Cardiac fibroblast (primary cell): ENCODE measurements at regions not wholly inside any gene's neighbourhood (a gene's known extent, or its start where the extent isn't known, plus 50 kb on each side); places are given as distances from the start of the nearest gene placed in this dataset.

Experiments used
- DNase-seq, 2 donors: peaks; one replicate each; pipeline versions ENCODE4 v3.0.0 to v3.0.0-alpha.2; 2010; ENCODE audit warnings: low read depth in 2 of 2
- H3K4me3 ChIP-seq, 2 donors: replicated peaks in 1 of 2; 1 replicate in 1 of 2; 2 replicates in 1 of 2; pipeline ENCODE4 v1.5.1; 2011; ENCODE audit warnings: low read depth in 2 of 2, low read length in 2 of 2, mild to moderate bottlenecking in 2 of 2, moderate library complexity in 1 of 2
- CTCF ChIP-seq: IDR thresholded peaks from one replicate; pipeline ENCODE4 v1.5.1; 2011; ENCODE audit warnings: low read depth, mild to moderate bottlenecking, low read length, inconsistent platforms

DNA sequence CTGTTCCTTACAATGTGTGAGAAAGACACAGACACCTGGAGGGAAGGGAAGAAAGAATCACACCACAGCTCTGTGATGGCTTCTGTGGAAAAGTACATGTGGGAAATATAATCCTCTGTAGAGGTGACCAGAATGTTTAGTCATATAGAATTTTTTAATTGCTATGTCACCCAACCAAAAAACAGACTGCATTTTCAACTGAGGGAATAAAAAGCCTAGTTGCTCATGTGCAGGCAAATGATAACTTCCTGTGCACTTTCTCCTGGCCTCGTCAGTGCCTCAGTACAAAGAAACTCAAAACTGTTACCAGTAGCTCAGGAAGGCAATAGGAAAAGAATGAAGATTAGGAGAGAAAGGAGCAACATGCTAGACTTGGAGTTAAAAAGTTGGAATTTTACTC lies 326.8 kb downstream of the OSR1 start:
- peak in 1 of 2 donors; percentile 16 for DNase-seq
- H3K4me3 ChIP-seq = no peak overlapping the region
- no peak for TF ChIP-seq CTCF

GRCh38 chr2:19029655-19030054 lies 328.8 kb downstream of the OSR1 start:
- DNase-seq = peak in 1 of 2 donors; percentile 33
- no peak overlapping the region for H3K4me3 ChIP-seq
- TF ChIP-seq CTCF = no peak

- no peak for DNase-seq
- H3K4me3 ChIP-seq = no peak overlapping the region
- no peak for TF ChIP-seq CTCF
Measured at GRCh38 chr2:19028587-19029375, 329.6 kb downstream of the OSR1 start.

DNA sequence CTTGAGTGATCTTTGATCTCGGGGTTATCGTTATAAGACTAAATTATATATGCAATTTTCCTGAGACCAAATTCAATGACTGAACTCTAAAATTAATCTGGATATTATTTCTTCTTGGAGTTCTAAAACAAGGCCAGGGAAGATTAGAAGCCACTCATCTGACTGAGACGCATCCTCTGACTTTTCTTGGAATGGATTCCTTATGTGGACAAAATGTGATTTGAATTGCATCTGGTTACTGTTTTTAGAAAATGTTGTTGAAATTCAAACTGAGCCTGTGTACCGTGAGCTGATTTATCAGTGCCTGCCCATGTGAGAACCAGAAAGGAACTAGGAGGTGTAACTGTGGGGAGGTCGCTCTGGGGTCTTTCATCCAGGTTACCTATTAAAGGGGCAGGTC lies 330.8 kb downstream of the OSR1 start:
- TF ChIP-seq CTCF = no peak
- H3K4me3 ChIP-seq = no peak overlapping the region
- DNase-seq = no peak

DNA sequence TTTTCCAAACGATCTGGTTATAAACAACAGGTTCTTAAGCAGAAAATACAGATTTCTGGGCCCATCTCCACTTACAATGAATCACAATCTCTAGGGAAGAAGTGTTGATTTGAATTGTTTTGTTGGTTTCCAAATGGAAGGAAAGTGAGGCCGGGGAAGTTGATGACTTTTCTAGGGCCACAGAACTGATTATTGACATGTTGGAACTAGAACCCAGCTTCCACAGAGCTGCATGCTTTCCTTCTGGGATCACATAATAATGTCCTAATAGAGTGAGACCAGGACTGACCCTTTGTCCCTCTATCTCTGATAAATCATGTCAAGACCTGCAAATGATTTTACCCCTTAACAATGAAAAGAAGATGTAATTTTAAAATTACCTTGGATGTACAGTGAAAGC lies 332.2 kb downstream of the OSR1 start:
- DNase-seq = no peak
- no peak overlapping the region for H3K4me3 ChIP-seq
- TF ChIP-seq CTCF = no peak

DNA sequence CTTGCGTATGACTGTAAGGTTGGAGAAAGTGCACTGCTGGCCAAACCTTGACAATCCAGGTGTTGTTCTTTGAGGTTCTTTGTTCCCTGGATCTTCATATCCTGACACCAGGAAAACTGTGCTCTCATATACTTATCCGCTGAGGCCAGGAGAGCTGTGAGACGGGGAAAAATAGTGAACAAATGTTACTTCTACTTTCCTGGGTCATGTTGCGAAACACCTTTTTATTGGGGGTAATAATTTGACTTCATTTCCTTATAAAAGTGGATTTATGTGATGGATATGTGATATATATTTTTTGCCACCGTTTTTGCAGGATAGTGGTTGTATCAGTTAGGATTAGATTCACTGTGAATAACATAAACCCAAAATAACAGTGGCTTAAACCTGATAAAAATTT lies 336.1 kb downstream of the OSR1 start:
- TF ChIP-seq CTCF = no peak
- no peak for DNase-seq
- H3K4me3 ChIP-seq = no peak overlapping the region

GRCh38 chr2:19021721-19022120 lies 336.7 kb downstream of the OSR1 start:
- no peak overlapping the region for H3K4me3 ChIP-seq
- no peak for TF ChIP-seq CTCF
- peak; percentile 12 to 26 for DNase-seq
